Right lobe of liver (tissue), 4 donors: ENCODE measurements at regions not wholly inside any gene's neighbourhood (a gene's known extent, or its start where the extent isn't known, plus 50 kb on each side); places are given as distances from the start of the nearest gene placed in this dataset.

Experiments used
- POLR2A ChIP-seq: fragments of 450-650 bp; IDR thresholded peaks from one replicate; pipeline ENCODE4 v1.6.1; 2017; ENCODE audit warnings: antibody characterized with exemption, mild to moderate bottlenecking
- TF ChIP-seq, protein P1 (sequence below), 4 donors: fragments of 200-600 bp in 3 of 4; fragments of 450-650 bp in 1 of 4; IDR thresholded peaks; one replicate each; pipeline versions ENCODE4 v1.5.1 to v1.8.0; 2016 to 2022; ENCODE audit warnings: antibody characterized with exemption in 4 of 4, mild to moderate bottlenecking in 2 of 4
- donor health status: DM: no; HTN: no; CAD: no.
- donor health status: DM: no; HTN: no; CAD: no.
- donor health status: DM: no; HTN: yes; CAD: no.

DNA sequence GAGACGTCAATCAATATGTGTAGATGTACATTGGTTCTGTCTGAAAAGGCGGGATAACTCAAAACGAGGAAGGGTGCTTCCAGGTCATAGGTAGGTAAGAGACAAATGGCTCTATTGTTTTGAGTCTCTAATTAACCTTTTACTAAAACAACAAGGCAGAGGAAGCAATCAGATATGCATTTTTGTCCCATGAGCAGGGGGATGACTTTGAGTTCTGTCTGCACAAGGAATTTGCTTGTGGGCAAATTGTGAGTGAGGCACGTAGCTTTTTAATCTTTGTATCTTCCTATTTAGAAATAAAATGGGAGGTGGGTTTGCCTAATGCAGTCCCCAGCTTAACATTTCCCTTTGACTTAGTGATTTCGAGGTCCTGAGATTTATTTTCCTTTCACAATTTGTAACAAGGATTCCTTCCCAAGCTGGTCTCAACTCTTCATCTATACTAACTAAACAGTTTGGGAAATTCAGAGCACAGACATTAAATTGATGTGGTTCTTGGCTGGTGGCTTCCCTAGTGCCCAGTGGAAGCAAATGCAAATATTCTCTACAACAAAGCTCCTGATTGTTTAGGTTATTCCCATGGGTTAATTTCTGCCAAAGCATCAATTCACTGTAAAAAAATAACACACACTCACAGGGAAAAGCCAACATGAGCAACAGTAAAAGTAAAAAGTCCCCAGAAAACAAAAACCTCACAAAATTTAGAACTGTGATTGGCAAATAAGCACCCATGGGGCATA, 738.8 kb upstream of the SGO1 start:
- TF ChIP-seq, protein P1, sequence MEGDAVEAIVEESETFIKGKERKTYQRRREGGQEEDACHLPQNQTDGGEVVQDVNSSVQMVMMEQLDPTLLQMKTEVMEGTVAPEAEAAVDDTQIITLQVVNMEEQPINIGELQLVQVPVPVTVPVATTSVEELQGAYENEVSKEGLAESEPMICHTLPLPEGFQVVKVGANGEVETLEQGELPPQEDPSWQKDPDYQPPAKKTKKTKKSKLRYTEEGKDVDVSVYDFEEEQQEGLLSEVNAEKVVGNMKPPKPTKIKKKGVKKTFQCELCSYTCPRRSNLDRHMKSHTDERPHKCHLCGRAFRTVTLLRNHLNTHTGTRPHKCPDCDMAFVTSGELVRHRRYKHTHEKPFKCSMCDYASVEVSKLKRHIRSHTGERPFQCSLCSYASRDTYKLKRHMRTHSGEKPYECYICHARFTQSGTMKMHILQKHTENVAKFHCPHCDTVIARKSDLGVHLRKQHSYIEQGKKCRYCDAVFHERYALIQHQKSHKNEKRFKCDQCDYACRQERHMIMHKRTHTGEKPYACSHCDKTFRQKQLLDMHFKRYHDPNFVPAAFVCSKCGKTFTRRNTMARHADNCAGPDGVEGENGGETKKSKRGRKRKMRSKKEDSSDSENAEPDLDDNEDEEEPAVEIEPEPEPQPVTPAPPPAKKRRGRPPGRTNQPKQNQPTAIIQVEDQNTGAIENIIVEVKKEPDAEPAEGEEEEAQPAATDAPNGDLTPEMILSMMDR (IDR thresholded peaks at IDR 0.05) = no peak
- no peak for TF ChIP-seq POLR2A
